Gastrocnemius medialis (tissue), 4 donors: ENCODE measurements at regions not wholly inside any gene's neighbourhood (a gene's known extent, or its start where the extent isn't known, plus 50 kb on each side); places are given as distances from the start of the nearest gene placed in this dataset.

Experiments
- POLR2A ChIP-seq, 2 donors: fragments of 450-650 bp; IDR thresholded peaks; one replicate each; pipeline ENCODE4 v1.6.1; 2017; ENCODE audit warnings: antibody characterized with exemption in 2 of 2, mild to moderate bottlenecking in 2 of 2, moderate library complexity in 2 of 2
- TF ChIP-seq, protein P1 (sequence below), 5 experiments: fragments of 450-650 bp in 3 of 5; fragments of 200-600 bp in 2 of 5; sonication (generic) in 2 of 5; IDR thresholded peaks in 4 of 5; conservative IDR thresholded peaks in 1 of 5; 1 replicate in 4 of 5; 2 replicates in 1 of 5; pipeline ENCODE4 v1.5.1; 2016 to 2019; ENCODE audit warnings: antibody characterized with exemption in 5 of 5, mild to moderate bottlenecking in 3 of 5, moderate library complexity in 3 of 5

DNA sequence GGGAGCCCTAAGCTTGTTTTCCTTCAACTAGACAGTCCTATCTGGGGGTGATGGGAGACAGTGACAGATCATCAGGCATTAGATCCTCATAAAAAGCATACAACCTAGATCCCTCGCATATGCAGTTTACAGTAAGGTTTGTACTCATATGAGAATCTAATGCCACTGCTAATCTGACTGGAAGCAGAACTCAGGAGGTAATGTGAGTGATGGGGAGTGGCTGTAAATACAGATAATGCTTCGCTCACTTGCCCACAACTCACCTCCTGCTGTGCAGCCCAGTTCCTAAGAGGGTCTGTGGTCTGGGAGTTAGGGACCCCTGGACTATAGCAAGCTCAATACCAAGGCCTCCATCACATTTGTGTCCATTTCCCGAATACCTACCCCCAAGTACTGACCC, 260.5 kb downstream of the CDK5RAP2 start:
- TF ChIP-seq, protein P1, sequence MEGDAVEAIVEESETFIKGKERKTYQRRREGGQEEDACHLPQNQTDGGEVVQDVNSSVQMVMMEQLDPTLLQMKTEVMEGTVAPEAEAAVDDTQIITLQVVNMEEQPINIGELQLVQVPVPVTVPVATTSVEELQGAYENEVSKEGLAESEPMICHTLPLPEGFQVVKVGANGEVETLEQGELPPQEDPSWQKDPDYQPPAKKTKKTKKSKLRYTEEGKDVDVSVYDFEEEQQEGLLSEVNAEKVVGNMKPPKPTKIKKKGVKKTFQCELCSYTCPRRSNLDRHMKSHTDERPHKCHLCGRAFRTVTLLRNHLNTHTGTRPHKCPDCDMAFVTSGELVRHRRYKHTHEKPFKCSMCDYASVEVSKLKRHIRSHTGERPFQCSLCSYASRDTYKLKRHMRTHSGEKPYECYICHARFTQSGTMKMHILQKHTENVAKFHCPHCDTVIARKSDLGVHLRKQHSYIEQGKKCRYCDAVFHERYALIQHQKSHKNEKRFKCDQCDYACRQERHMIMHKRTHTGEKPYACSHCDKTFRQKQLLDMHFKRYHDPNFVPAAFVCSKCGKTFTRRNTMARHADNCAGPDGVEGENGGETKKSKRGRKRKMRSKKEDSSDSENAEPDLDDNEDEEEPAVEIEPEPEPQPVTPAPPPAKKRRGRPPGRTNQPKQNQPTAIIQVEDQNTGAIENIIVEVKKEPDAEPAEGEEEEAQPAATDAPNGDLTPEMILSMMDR (IDR thresholded peaks at IDR 0.05 in 4 of 5, conservative IDR thresholded peaks at IDR 0.05 in 1 of 5) = no peak
- TF ChIP-seq POLR2A (IDR thresholded peaks at IDR 0.05) = no peak
